GM12872 (cell line): ENCODE measurements at regions not wholly inside any gene's neighbourhood (a gene's known extent, or its start where the extent isn't known, plus 50 kb on each side); places are given as distances from the start of the nearest gene placed in this dataset.

Experiments
- CTCF ChIP-seq: IDR thresholded peaks from 3 replicates; pipeline ENCODE4 v1.5.1; 2011; ENCODE audit warnings: low read depth, mild to moderate bottlenecking, low read length, moderate library complexity; ENCODE audit not compliant: insufficient read depth

- no peak for TF ChIP-seq CTCF
These were observed 747.7 kb upstream of the CBLB start for GRCh38 chr3:106616556-106616955.

DNA sequence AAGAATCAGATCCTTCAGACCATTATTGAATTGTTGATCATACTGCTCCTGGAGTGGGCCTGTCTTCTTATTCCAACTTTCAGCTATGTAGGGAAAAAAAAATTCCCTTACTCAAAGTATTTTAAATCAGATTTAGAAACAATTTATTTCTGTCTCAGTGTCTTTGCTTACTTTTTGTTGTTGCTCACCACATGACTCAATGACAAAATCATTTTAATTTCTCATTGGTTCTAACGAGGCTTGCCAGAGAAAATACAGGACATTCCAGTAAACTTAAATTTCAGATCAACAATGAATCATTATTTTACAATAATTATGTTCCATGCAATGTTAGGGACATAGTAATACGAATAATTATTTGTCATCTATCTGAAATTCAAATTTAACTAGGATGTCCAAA, 748.5 kb upstream of the CBLB start:
- TF ChIP-seq CTCF = no peak

- TF ChIP-seq CTCF = no peak
These were observed 751.8 kb upstream of the CBLB start for GRCh38 chr3:106620646-106621045.

DNA sequence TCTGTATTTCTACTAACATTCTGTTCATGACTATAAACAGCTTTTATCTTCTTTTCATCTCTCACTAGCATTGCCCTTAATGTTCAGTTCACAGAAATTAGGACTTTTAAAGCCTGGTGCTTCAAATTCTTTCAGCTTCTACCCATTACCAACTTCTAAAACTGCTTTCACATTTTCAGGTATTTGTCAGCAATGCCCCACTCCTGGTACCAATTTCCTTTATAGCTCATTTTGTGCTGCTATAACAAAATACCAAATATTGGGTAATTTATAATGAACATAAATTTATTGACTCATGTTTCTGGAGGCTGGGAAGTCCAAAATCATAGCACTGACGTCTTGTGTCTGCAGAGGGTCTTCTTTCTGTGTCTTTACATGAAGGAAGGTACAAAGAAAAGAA, 753.1 kb upstream of the CCDC54 start:
- no peak for TF ChIP-seq CTCF

GRCh38 chr3:106628407-106628806, 748.8 kb upstream of the CCDC54 start:
- TF ChIP-seq CTCF = no peak

DNA sequence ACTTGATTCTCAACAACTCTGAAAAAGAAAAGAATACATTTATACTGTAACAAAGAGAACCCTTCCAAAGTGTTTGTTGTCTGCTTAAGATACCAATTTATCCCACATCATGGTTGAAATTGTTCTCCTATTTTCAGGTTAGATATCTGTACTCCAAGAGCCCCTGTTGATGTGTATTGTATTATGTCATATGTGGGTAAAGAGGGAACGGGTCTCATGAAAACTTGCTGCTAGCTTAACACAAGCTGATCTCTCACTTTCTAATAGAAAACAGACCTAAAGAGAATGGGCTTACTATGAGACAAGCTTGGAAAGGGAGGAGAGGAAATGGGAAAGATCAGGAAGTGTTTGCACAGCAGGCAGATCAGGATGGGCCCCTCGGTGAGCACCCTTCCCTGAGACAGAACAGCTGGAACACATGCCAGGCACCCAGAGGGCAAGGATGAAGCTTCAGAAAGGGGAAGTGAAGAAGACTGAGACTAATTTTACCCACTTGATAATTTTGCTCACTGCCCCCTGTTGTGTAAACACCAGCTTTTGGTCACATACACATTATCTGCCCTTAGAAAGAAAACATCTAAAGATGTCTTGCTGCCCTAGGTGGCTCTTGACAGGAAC, 747.9 kb upstream of the CCDC54 start:
- peak; percentile 8; the same call in 1 of the 3 replicates for TF ChIP-seq CTCF

DNA sequence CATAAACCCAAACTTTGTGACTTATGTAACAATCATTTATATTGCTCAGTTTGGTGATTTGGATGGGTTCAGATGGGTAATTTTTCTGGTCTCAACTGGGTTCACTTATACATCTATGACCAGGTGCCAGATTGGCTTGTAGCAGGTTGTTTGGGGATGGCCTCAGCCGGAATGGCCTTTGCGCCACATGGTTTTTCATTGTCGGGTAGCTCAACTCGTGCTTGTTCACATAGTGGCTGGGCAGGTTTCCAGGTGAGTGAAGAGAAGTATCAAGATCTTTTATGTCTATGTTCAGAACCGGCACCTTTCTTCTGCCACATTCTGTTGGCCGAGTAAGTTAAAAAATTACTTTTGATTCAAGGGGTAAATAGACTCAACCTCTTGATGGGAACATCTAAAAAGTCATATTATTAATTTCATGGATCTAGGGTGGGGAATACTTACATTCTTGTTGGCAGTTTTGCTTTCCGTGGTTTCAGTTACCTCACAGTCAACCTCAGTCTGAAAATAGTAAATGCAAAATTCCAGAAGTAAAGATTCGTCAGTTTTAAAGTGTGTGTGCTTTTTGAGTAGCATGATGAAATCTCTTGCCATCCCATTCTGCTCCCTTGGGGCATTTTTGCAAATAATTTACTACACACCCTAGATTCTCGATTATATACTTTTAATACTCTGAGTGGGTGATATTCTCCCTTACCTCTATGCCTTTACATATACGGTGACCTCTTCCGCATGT, 745.7 kb upstream of the CCDC54 start:
- TF ChIP-seq CTCF = no peak
